ENCODE measurements at regions not wholly inside any gene's neighbourhood (a gene's known extent, or its start where the extent isn't known, plus 50 kb on each side); places are given as distances from the start of the nearest gene placed in this dataset.

DNA sequence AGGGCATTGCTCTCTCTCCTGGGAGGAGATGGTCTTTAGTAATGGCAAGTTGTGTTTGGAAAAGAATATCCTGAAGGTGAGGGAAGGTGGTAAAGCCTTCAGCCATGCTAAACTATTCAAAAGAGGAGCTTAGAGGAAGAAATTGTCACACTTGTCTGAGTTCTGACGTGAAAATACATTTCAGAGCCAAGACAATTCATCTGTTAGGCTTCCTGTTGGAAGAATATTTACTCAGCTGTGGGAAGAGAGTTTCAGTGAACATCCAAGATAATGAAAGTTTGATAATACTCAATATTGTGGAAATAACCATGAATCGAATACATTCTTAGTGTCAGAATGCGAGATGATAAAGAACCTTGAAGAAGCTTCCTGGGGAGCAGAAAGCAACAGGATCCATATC lies 143.3 kb downstream of the GPAT3 start:
- no peak for TF ChIP-seq EZH2 (IDR thresholded peaks at IDR 0.05; ENCODE audit: insufficient read depth, poor library complexity, severe bottlenecking)
- no peak for TF ChIP-seq EZH2phosphoT487 (IDR thresholded peaks at IDR 0.05; ENCODE audit: insufficient read depth, low read depth)
